Right atrium auricular region (tissue), 2 donors: ENCODE measurements at regions not wholly inside any gene's neighbourhood (a gene's known extent, or its start where the extent isn't known, plus 50 kb on each side); places are given as distances from the start of the nearest gene placed in this dataset.

Experiments used
- DNase-seq: peaks from one replicate; pipeline ENCODE4 v3.0.0-alpha.2; 2019; ENCODE audit warnings: low spot score
- H3K27ac ChIP-seq, 2 donors: fragments of 200-600 bp; sonication (generic); 1 replicate in 1 of 2; 2 replicates in 1 of 2; pipeline ENCODE4 v1.5.1; 2016 to 2019
- H3K27me3 ChIP-seq, 2 donors: fragments of 200-600 bp; sonication (generic); one replicate each; pipeline versions ENCODE4 v1.5.1 to v1.6.0; 2017 to 2019
- H3K36me3 ChIP-seq: fragments of 200-600 bp; sonication (generic); one replicate; pipeline ENCODE4 v1.5.1; 2016
- H3K4me1 ChIP-seq, 2 donors: fragments of 200-600 bp; sonication (generic); one replicate each; pipeline versions ENCODE4 v1.5.1 to v1.6.0; 2017 to 2019
- H3K4me3 ChIP-seq, 2 donors: fragments of 200-600 bp; sonication (generic); 1 replicate in 1 of 2; 2 replicates in 1 of 2; pipeline ENCODE4 v1.5.1; 2017 to 2019; ENCODE audit warnings: mild to moderate bottlenecking in 1 of 2, moderate library complexity in 1 of 2
- H3K9me3 ChIP-seq, 2 donors: fragments of 200-600 bp; sonication (generic); one replicate each; pipeline ENCODE4 v1.5.1; 2019
- CTCF ChIP-seq, 2 donors: fragments of 200-600 bp; sonication (generic); IDR thresholded peaks; one replicate each; pipeline ENCODE4 v1.5.1; 2019; ENCODE audit warnings: antibody characterized with exemption in 2 of 2

GRCh38 chr2:40809156-40809555, 357.3 kb upstream of the SLC8A1 start:
- Histone ChIP-seq H3K4me1 (no peaks in the 10 kb centered on the region), H3K4me3 (no peak overlapping the region), H3K36me3 (no peaks in the 10 kb centered on the region), H3K9me3 (no peaks in the 10 kb centered on the region), H3K27me3 (no peaks in the 10 kb centered on the region), H3K27ac (no peak overlapping the region)
- TF ChIP-seq CTCF (IDR thresholded peaks at IDR 0.05) = no peak
- DNase-seq = no peak

DNA sequence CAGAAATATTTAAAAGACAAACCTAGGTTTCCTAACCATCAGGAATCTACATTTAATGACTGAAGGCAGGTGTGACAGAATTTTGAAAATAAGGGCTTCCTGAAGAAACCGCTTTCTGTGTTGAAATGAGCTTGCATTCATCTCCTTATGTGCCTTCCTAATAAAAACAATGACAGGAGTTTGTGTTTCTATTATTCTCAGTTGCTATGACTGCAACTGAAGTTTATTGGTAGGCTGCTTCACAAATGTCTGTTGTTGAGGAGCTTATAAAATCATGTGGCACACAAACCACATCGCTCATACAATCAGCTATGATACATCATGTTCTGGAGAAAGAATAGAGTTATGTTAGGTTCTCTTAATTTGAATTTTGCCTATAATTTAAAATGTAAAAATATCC, 362.7 kb upstream of the SLC8A1 start:
- Histone ChIP-seq H3K4me1 (no peaks in the 10 kb centered on the region), H3K4me3 (no peak overlapping the region), H3K27ac (no peak overlapping the region), H3K27me3 (no peaks in the 10 kb centered on the region), H3K36me3 (no peaks in the 10 kb centered on the region), H3K9me3 (no peaks in the 10 kb centered on the region)
- no peak for DNase-seq
- no peak for TF ChIP-seq CTCF (IDR thresholded peaks at IDR 0.05)

- no peak overlapping the region for H3K4me3 ChIP-seq
- H3K36me3 ChIP-seq = no peaks in the 10 kb centered on the region
- no peaks in the 10 kb centered on the region for H3K27me3 ChIP-seq
- TF ChIP-seq CTCF (IDR thresholded peaks at IDR 0.05) = no peak
- H3K4me1 ChIP-seq = peaks cover 0 to 9% of the 10 kb centered on the region in 2 donors
- no peak for DNase-seq
- H3K27ac ChIP-seq = no peak overlapping the region
- H3K9me3 ChIP-seq = no peaks in the 10 kb centered on the region
Measured at GRCh38 chr2:40820319-40820718, 368.4 kb upstream of the SLC8A1 start.

DNA sequence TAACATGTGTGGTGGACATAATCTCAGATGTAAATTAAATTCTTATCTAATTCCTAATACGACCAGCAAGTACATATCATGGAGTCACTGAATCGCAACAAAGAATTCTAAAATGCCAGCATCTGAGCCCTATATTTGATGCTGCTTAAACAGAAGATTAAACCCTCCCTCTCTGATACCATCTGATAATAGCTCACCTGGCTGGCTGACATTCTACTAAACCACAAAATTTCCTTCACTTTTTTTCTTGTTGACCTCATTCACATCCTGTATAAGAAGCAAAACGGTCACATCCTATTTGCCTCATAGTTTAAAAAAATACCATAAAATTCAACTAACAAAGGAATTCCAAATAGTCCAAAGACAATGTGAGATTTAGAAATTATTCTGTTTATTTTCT, 371.6 kb upstream of the SLC8A1 start:
- Histone ChIP-seq H3K27ac (no peak overlapping the region), H3K9me3 (no peaks in the 10 kb centered on the region), H3K4me1 (peaks cover 0 to 9% of the 10 kb centered on the region in 2 donors), H3K36me3 (no peaks in the 10 kb centered on the region), H3K27me3 (no peaks in the 10 kb centered on the region), H3K4me3 (no peak overlapping the region)
- TF ChIP-seq CTCF (IDR thresholded peaks at IDR 0.05) = no peak
- DNase-seq = no peak

DNA sequence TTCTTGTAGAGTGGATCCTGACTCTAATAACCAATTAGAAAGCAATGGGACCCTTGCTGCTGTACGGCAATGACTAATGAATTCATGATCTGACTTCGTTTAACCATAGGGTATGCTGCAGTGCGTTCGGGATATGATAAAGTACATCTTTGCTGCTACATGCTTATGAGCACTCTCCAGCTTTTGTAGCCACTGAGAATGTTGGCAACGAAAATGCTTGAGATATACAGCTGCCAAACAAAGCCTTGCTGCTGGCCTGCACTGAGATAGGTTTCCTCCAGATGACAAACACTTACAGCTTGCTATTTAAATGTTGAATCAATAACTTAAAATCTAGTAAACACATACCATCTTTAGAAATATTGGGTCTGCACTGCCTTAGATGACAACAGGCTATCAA, 372.4 kb upstream of the SLC8A1 start:
- no peak for DNase-seq
- H3K4me1 ChIP-seq = peaks cover 0 to 9% of the 10 kb centered on the region in 2 donors
- H3K9me3 ChIP-seq = no peaks in the 10 kb centered on the region
- no peak overlapping the region for H3K4me3 ChIP-seq
- no peaks in the 10 kb centered on the region for H3K36me3 ChIP-seq
- H3K27ac ChIP-seq = no peak overlapping the region
- H3K27me3 ChIP-seq = no peaks in the 10 kb centered on the region
- TF ChIP-seq CTCF (IDR thresholded peaks at IDR 0.05) = no peak

- H3K9me3 ChIP-seq = no peaks in the 10 kb centered on the region
- peaks cover 0 to 9% of the 10 kb centered on the region in 2 donors for H3K4me1 ChIP-seq
- no peak overlapping the region for H3K27ac ChIP-seq
- no peak for TF ChIP-seq CTCF (IDR thresholded peaks at IDR 0.05)
- no peak overlapping the region for H3K4me3 ChIP-seq
- DNase-seq = no peak
- H3K27me3 ChIP-seq = no peaks in the 10 kb centered on the region
- H3K36me3 ChIP-seq = no peaks in the 10 kb centered on the region
Measured at GRCh38 chr2:40827392-40827791, 375.5 kb upstream of the SLC8A1 start.
